Uterus (tissue), 3 donors: ENCODE measurements at regions not wholly inside any gene's neighbourhood (a gene's known extent, or its start where the extent isn't known, plus 50 kb on each side); places are given as distances from the start of the nearest gene placed in this dataset.
"Not testable (repeated sequence)": the region's sequence is repeated elsewhere in the genome, so short reads cannot be mapped to it uniquely, and the experiment has no call there.

Experiments
- DNase-seq, 2 donors: peaks; one replicate each; pipeline ENCODE4 v3.0.0-alpha.2; 2019 to 2020
- H3K27ac ChIP-seq, 2 donors: fragments of 200-600 bp; sonication (generic); 1 replicate in 1 of 2; 2 replicates in 1 of 2; pipeline ENCODE4 v1.5.1; 2016 to 2018
- H3K27me3 ChIP-seq, 2 donors: fragments of 200-600 bp; sonication (generic); one replicate each; pipeline ENCODE4 v1.5.1; 2018 to 2019; ENCODE audit warnings: control low read depth in 1 of 2
- H3K36me3 ChIP-seq, 2 donors: fragments of 200-600 bp; sonication (generic); one replicate each; pipeline ENCODE4 v1.5.1; 2019; ENCODE audit warnings: control low read depth in 1 of 2
- H3K4me1 ChIP-seq, 2 donors: fragments of 200-600 bp; sonication (generic); one replicate each; pipeline ENCODE4 v1.5.1; 2018 to 2019; ENCODE audit warnings: control low read depth in 1 of 2
- H3K4me3 ChIP-seq, 2 donors: fragments of 200-600 bp; sonication (generic); 1 replicate in 1 of 2; 2 replicates in 1 of 2; pipeline ENCODE4 v1.5.1; 2018 to 2019; ENCODE audit warnings: mild to moderate bottlenecking in 1 of 2
- H3K9me3 ChIP-seq, 2 donors: fragments of 200-600 bp; sonication (generic); one replicate each; pipeline ENCODE4 v1.5.1; 2019; ENCODE audit warnings: control low read depth in 1 of 2
- CTCF ChIP-seq, 4 experiments: fragments of 200-600 bp in 2 of 4; fragments of 450-650 bp in 2 of 4; sonication (generic) in 2 of 4; IDR thresholded peaks; one replicate each; pipeline ENCODE4 v1.5.1; 2016 to 2019; ENCODE audit warnings: antibody characterized with exemption in 4 of 4, mild to moderate bottlenecking in 2 of 4, moderate library complexity in 1 of 4
- POLR2A ChIP-seq, 2 donors: fragments of 450-650 bp; IDR thresholded peaks; one replicate each; pipeline ENCODE4 v1.6.1; 2016; ENCODE audit warnings: antibody characterized with exemption in 2 of 2, mild to moderate bottlenecking in 1 of 2, moderate library complexity in 1 of 2
- intact Hi-C: fragments of 100-400 bp; cut with DNase I; formaldehyde crosslinking; loops from one replicate; pipeline ENCODE4 v1.15.1; 2023; ENCODE audit warnings: low total_unique reads
- donor health status: DM: yes; HTN: yes; CAD: no.

DNA sequence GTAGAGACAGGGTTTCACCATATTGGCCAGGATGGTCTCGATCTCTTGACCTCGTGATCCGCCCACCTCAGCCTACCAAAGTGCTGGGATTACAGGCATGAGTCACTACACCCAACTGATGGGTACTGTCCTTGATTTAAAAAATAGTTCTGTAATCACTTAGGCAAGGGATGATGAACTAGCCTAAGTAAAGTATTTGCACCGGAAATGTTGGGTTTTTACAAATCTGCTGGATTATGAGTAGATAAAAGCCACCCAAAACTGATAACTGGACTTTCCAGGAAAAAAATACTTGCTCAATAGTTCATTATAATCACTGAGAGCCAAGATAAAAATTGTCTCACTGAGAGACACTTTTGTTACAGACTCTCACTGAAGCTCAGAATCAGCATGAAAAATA, 218.0 kb downstream of the WNT5A start:
- Histone ChIP-seq H3K27me3 (no peaks in the 10 kb centered on the region), H3K4me3 (no peak overlapping the region), H3K36me3 (no peaks in the 10 kb centered on the region), H3K4me1 (no peaks in the 10 kb centered on the region), H3K9me3 (no peaks in the 10 kb centered on the region), H3K27ac (no peak overlapping the region)
- intact Hi-C loops = no loop called here
- no peak for DNase-seq
- TF ChIP-seq CTCF (IDR thresholded peaks at IDR 0.05) (no peak), POLR2A (IDR thresholded peaks at IDR 0.05) (no peak)

GRCh38 chr3:55267206-55267930, 219.7 kb downstream of the WNT5A start:
- H3K27me3 ChIP-seq = no peaks in the 10 kb centered on the region
- H3K36me3 ChIP-seq = no peaks in the 10 kb centered on the region
- intact Hi-C loops = no loop called here
- no peaks in the 10 kb centered on the region for H3K9me3 ChIP-seq
- TF ChIP-seq CTCF (IDR thresholded peaks at IDR 0.05) (no peak), POLR2A (IDR thresholded peaks at IDR 0.05) (no peak)
- no peak for DNase-seq
- H3K4me3 ChIP-seq = no peak overlapping the region
- H3K4me1 ChIP-seq = no peaks in the 10 kb centered on the region
- no peak overlapping the region for H3K27ac ChIP-seq

DNA sequence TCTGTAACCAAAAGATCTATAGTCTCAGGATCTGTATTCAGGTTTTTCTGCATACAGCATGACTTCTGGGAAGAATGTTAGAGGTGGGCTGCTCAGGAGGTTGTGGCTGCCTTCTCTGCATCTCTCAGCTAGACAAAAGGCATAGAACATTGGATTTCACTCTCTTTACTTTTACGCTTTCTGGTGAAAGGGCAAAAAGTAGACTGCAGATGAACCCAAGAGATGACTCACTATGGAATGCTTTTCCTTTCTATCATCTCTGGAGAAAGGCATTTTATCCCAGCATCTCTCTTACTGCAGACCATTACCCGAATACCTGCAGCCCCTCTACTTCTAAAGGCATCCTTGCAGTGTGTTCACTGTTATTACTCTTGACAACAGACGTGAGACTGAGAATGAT, 222.2 kb downstream of the WNT5A start:
- Histone ChIP-seq H3K9me3 (no peaks in the 10 kb centered on the region), H3K27me3 (no peaks in the 10 kb centered on the region), H3K27ac (no peak overlapping the region), H3K4me1 (no peaks in the 10 kb centered on the region), H3K36me3 (no peaks in the 10 kb centered on the region), H3K4me3 (no peak overlapping the region)
- TF ChIP-seq POLR2A (IDR thresholded peaks at IDR 0.05) = no peak
- TF ChIP-seq CTCF (IDR thresholded peaks at IDR 0.05) = no peak
- DNase-seq = no peak
- intact Hi-C loops = no loop called here

DNA sequence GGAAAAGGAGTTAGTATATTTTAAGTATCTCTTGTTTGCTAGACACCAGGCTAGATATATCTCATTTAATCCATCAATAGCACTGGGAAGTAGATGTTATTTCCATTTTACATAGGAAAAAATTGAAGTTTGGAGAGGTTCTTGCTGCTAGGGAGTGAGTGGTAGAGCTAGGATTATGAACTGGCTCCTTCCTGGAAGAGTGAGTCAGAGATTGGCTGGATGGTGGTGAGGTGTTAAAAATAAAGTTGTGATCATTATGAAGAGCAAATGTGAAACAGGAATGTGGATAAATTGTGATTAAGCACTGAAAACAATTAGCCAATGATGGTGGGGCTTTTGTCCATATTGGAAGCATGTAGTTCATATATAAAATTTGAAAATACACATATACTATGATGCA, 234.2 kb downstream of the WNT5A start:
- no peaks in the 10 kb centered on the region for H3K4me1 ChIP-seq
- H3K4me3 ChIP-seq = no peak overlapping the region
- intact Hi-C loops = no loop called here
- no peaks in the 10 kb centered on the region for H3K9me3 ChIP-seq
- H3K27ac ChIP-seq = no peak overlapping the region
- no peaks in the 10 kb centered on the region for H3K36me3 ChIP-seq
- no peaks in the 10 kb centered on the region for H3K27me3 ChIP-seq
- no peak for TF ChIP-seq POLR2A (IDR thresholded peaks at IDR 0.05)
- TF ChIP-seq CTCF (IDR thresholded peaks at IDR 0.05) = no peak
- no peak for DNase-seq

DNA sequence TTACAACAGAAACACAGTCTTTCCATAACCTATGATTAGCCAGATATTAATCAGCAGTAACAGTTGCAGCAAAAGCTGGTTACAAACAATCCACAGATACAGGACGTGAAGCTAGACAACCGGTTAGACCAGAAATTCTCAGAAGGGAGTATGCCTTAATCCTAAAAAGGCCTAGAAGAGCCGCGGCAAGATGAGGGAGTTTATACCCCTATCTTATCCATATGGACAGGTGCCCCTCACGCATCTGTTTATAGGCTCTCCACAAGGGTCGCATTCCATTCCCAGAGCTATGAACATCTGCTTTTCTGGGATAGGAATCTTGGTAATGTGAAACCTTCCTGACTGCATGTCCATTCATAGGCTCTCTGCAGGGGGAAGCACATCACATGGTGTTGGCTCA, 237.9 kb downstream of the WNT5A start:
- intact Hi-C loops, H3K27ac ChIP-seq, H3K36me3 ChIP-seq, DNase-seq, H3K4me1 ChIP-seq, H3K9me3 ChIP-seq, H3K27me3 ChIP-seq, H3K4me3 ChIP-seq: not testable (repeated sequence)

DNA sequence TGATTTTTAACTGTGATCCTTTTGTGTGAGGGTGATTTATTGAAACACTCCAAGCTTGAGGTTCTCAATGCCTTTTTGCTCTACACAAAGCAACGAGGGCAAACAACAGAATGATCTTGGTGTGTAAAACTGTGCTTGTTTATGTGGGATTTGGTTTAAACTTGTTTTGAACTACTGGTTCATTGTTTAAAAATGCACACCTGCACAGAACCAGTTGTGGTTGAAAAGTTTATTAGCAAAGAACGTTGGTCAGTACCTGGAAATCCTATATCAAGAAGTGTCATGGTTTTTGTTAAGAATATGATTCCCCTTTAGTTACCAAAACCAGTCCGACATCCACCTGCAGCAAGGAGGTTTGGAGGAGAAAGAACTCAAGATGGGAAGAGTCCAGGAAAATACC, 239.4 kb downstream of the WNT5A start:
- Histone ChIP-seq H3K9me3 (no peaks in the 10 kb centered on the region), H3K36me3 (no peaks in the 10 kb centered on the region), H3K4me1 (no peaks in the 10 kb centered on the region), H3K27me3 (no peaks in the 10 kb centered on the region), H3K4me3 (no peak overlapping the region), H3K27ac (no peak overlapping the region)
- TF ChIP-seq CTCF (IDR thresholded peaks at IDR 0.05) (no peak), POLR2A (IDR thresholded peaks at IDR 0.05) (no peak)
- intact Hi-C loops = no loop called here
- DNase-seq = no peak
